IMR-90 (cell line): ENCODE measurements at regions not wholly inside any gene's neighbourhood (a gene's known extent, or its start where the extent isn't known, plus 50 kb on each side); places are given as distances from the start of the nearest gene placed in this dataset.

Source experiments
- ATAC-seq: fragments of 200-7000 bp; cut with Tn5 transposase; 2 replicates; pipeline ENCODE4 v1.9.1; 2020; ENCODE audit warnings: low read depth, mild to moderate bottlenecking, moderate library complexity
- BruUV-seq: library from RNA; stranded (reverse); fragments of 400-500 nt; replicated peaks from 2 replicates; lab custom pipeline; 2021; lab: Mats Ljungman, UMichigan
- CTCF ChIA-PET: fragments of 300-600 bp; formaldehyde crosslinking; extraction: SDS; loops from one replicate; lab custom pipeline; 2021; ENCODE audit warnings: antibody characterized with exemption; lab: Yijun Ruan, JAX
- POLR2A ChIA-PET: fragments of 300-600 bp; sonication (Branson Sonifier 250); formaldehyde crosslinking; loops from one replicate; lab custom pipeline; 2022; ENCODE audit warnings: antibody characterized with exemption; ENCODE audit not compliant: unreplicated experiment; lab: Charles Lee
- DNase-seq: peaks from one replicate; pipeline ENCODE4 v3.0.0; 2013
- H2AFZ ChIP-seq: replicated peaks from 2 replicates; pipeline ENCODE3; 2013; ENCODE audit warnings: low read length, mild to moderate bottlenecking; ENCODE audit not compliant: poor library complexity
- H2AK5ac ChIP-seq: 2 replicates; pipeline ENCODE4 v1.6.1; 2013; ENCODE audit warnings: low read depth, low read length, inconsistent platforms
- H2AK9ac ChIP-seq: replicated peaks from 2 replicates; pipeline ENCODE3; 2013; ENCODE audit warnings: mild to moderate bottlenecking, low read depth, low read length, moderate library complexity; ENCODE audit not compliant: poor library complexity
- H2BK120ac ChIP-seq: 2 replicates; pipeline ENCODE4 v1.6.1; 2013; ENCODE audit warnings: low read depth, low read length, inconsistent platforms
- H2BK15ac ChIP-seq: 3 replicates; pipeline ENCODE4 v1.6.1; 2013; ENCODE audit warnings: low read depth, low read length, inconsistent platforms
- H2BK20ac ChIP-seq: 2 replicates; pipeline ENCODE4 v1.6.1; 2013; ENCODE audit warnings: low read depth, mild to moderate bottlenecking, inconsistent platforms, low read length, moderate library complexity
- H2BK5ac ChIP-seq: 2 replicates; pipeline ENCODE4 v1.6.1; 2013; ENCODE audit warnings: mild to moderate bottlenecking, low read depth, low read length, inconsistent platforms; ENCODE audit not compliant: poor library complexity, severe bottlenecking
- H3K14ac ChIP-seq: replicated peaks from 2 replicates; pipeline ENCODE4 v1.6.1; 2013; ENCODE audit warnings: low read depth, low read length, inconsistent platforms
- H3K18ac ChIP-seq: 2 replicates; pipeline ENCODE4 v1.6.1; 2013; ENCODE audit warnings: low read depth, low read length, control low read depth
- H3K23ac ChIP-seq: 2 replicates; pipeline ENCODE4 v1.6.1; 2013; ENCODE audit warnings: low read depth, low read length, inconsistent platforms
- H3K27ac ChIP-seq: 2 replicates; pipeline ENCODE4 v1.5.1; 2013; ENCODE audit warnings: mild to moderate bottlenecking, control low read depth, low read length; ENCODE audit not compliant: insufficient read depth
- H3K27me3 ChIP-seq: 2 replicates; pipeline ENCODE4 v1.6.1; 2013; ENCODE audit warnings: low read length; ENCODE audit not compliant: control insufficient read depth, insufficient read depth
- H3K36me3 ChIP-seq: 2 replicates; pipeline ENCODE4 v1.6.1; 2013; ENCODE audit warnings: low read length, mixed read lengths; ENCODE audit not compliant: control insufficient read depth, insufficient read depth
- H3K4ac ChIP-seq: 2 replicates; pipeline ENCODE4 v1.6.1; 2013; ENCODE audit warnings: low read depth, low read length, inconsistent platforms
- H3K4me1 ChIP-seq: 2 replicates; pipeline ENCODE4 v1.6.1; 2013; ENCODE audit warnings: low read length, mixed read lengths; ENCODE audit not compliant: control insufficient read depth, insufficient read depth
- H3K4me2 ChIP-seq: 2 replicates; pipeline ENCODE4 v1.6.1; 2013; ENCODE audit warnings: low read depth, mild to moderate bottlenecking, control low read depth, low read length, moderate library complexity
- H3K4me3 ChIP-seq: 2 replicates; pipeline ENCODE4 v1.5.1; 2013; ENCODE audit warnings: low read depth, mild to moderate bottlenecking, control low read depth, low read length, moderate library complexity; ENCODE audit not compliant: insufficient read depth
- H3K56ac ChIP-seq: 2 replicates; pipeline ENCODE4 v1.6.1; 2013; ENCODE audit warnings: low read length, inconsistent platforms; ENCODE audit not compliant: insufficient read depth; ENCODE audit errors: extremely low read depth
- H3K79me1 ChIP-seq, 2 experiments: 2 replicates each; pipeline ENCODE4 v1.6.1; 2013; ENCODE audit warnings: low read length in 2 of 2, inconsistent platforms in 1 of 2, low read depth in 1 of 2
- H3K9ac ChIP-seq: 2 replicates; pipeline ENCODE4 v1.6.1; 2013; ENCODE audit warnings: low read depth, low read length, control low read depth
- H3K9me1 ChIP-seq: 2 replicates; pipeline ENCODE4 v1.6.1; 2013; ENCODE audit warnings: low read length, inconsistent platforms; ENCODE audit not compliant: insufficient read depth
- H3K9me3 ChIP-seq: 2 replicates; pipeline ENCODE4 v1.6.1; 2013; ENCODE audit warnings: low read length; ENCODE audit not compliant: control insufficient read depth, insufficient read depth
- H4K20me1 ChIP-seq: 2 replicates; pipeline ENCODE4 v1.6.1; 2013; ENCODE audit warnings: low read length, inconsistent platforms; ENCODE audit not compliant: insufficient read depth
- H4K5ac ChIP-seq: 2 replicates; pipeline ENCODE4 v1.6.1; 2013; ENCODE audit warnings: mild to moderate bottlenecking, low read depth, low read length, control low read depth
- H4K8ac ChIP-seq, 2 experiments: 2 replicates each; pipeline ENCODE4 v1.6.1; 2013; ENCODE audit warnings: low read depth in 2 of 2, low read length in 2 of 2, control low read depth in 1 of 2, inconsistent platforms in 1 of 2
- H4K91ac ChIP-seq: 2 replicates; pipeline ENCODE4 v1.6.1; 2013; ENCODE audit warnings: low read depth, low read length, inconsistent platforms; ENCODE audit not compliant: insufficient read depth
- BHLHE40 ChIP-seq: fragments of 150-350 bp; IDR thresholded peaks from 2 replicates; pipeline ENCODE4 v1.6.1; 2016; ENCODE audit warnings: mild to moderate bottlenecking, low read depth, low read length
- FOS ChIP-seq: fragments of 150-350 bp; IDR thresholded peaks from 2 replicates; pipeline ENCODE4 v1.6.1; 2016; ENCODE audit warnings: low read depth, low read length
- MAZ ChIP-seq: IDR thresholded peaks from 2 replicates; pipeline ENCODE4 v1.6.1; 2012; ENCODE audit warnings: low read depth, mild to moderate bottlenecking, low read length, improper control_type of control experiment, moderate library complexity, borderline replicate concordance
- NFE2L2 ChIP-seq: fragments of 150-350 bp; IDR thresholded peaks from 2 replicates; pipeline ENCODE4 v1.6.1; 2016; ENCODE audit warnings: low read depth, mild to moderate bottlenecking, low read length
- dilution Hi-C: fragments of 300-500 bp; cut with HindIII; formaldehyde crosslinking; loops from one replicate; pipeline ENCODE4 v1.14.3; 2018; ENCODE audit warnings: low sequenced_read_pairs; ENCODE audit not compliant: unreplicated experiment
- in situ Hi-C: fragments of 300-500 bp; cut with MboI; formaldehyde crosslinking; loops from 3 replicates; pipeline ENCODE4 v1.14.3; 2019; ENCODE audit warnings: low sequenced_read_pairs, inconsistent platforms, mixed read lengths
- intact Hi-C: fragments of 100-400 bp; cut with micrococcal nuclease; formaldehyde crosslinking; loops from 2 replicates; pipeline ENCODE4 v1.10.0; 2022

- Histone ChIP-seq H3K4me2 (no peak overlapping the region), H3K4me3 (no peak overlapping the region), H4K20me1 (no peaks in the 10 kb centered on the region), H2AFZ (no peak overlapping the region), H2BK5ac (no peak overlapping the region), H3K4me1 (peaks cover 5% of the 10 kb centered on the region; the same call in 1 of the 2 replicates), H3K23ac (no peak overlapping the region), H3K14ac (no peak overlapping the region), H3K27me3 (no peaks in the 10 kb centered on the region), H3K18ac (no peak overlapping the region), H3K9me3 (no peaks in the 10 kb centered on the region), H3K79me1 (no peaks in the 10 kb centered on the region), H3K36me3 (no peaks in the 10 kb centered on the region), H3K27ac (no peak overlapping the region), H2AK9ac (no peak overlapping the region), H3K9ac (no peak overlapping the region), H4K8ac (no peak overlapping the region), H4K91ac (no peak overlapping the region), H4K5ac (no peak overlapping the region), H3K56ac (no peak overlapping the region), H3K4ac (no peak overlapping the region), H2BK15ac (no peak overlapping the region), H2AK5ac (no peak overlapping the region), H2BK20ac (peak overlapping the region; percentile 55; the same call in 1 of the 2 replicates), H2BK120ac (no peak overlapping the region), H3K9me1 (no peaks in the 10 kb centered on the region; the same call in 1 of the 2 replicates)
- dilution Hi-C loops (no loop called here), intact Hi-C loops (no loop called here), in situ Hi-C loops (no loop called here)
- POLR2A ChIA-PET: no interaction called here
- CTCF ChIA-PET: no interaction called here
- DNase-seq: peak; percentile 46
- TF ChIP-seq FOS: peak; percentile 32; the same call in 1 of the 2 replicates
- TF ChIP-seq MAZ: no peak
- TF ChIP-seq NFE2L2: no peak
- no peak for TF ChIP-seq BHLHE40
- peak; percentile 94 for ATAC-seq
- no TSS peak for BruUV-seq
Observed at GRCh38 chr6:91580635-91581034, 993.8 kb upstream of the MAP3K7 start.
